DND-41 (cell line): ENCODE measurements at regions not wholly inside any gene's neighbourhood (a gene's known extent, or its start where the extent isn't known, plus 50 kb on each side); places are given as distances from the start of the nearest gene placed in this dataset.

ENCODE experiments used
- CTCF ChIP-seq: IDR thresholded peaks from 2 replicates; pipeline ENCODE4 v1.5.1; 2012; ENCODE audit warnings: borderline replicate concordance, low read length, moderate library complexity, mild to moderate bottlenecking; ENCODE audit not compliant: poor library complexity, severe bottlenecking; ENCODE audit errors: extremely low read depth
- EZH2 ChIP-seq: IDR thresholded peaks from 3 replicates; pipeline ENCODE4 v1.6.1; 2012; ENCODE audit warnings: borderline replicate concordance, low read depth, mild to moderate bottlenecking, moderate library complexity, low read length, inconsistent platforms; ENCODE audit not compliant: severe bottlenecking

DNA sequence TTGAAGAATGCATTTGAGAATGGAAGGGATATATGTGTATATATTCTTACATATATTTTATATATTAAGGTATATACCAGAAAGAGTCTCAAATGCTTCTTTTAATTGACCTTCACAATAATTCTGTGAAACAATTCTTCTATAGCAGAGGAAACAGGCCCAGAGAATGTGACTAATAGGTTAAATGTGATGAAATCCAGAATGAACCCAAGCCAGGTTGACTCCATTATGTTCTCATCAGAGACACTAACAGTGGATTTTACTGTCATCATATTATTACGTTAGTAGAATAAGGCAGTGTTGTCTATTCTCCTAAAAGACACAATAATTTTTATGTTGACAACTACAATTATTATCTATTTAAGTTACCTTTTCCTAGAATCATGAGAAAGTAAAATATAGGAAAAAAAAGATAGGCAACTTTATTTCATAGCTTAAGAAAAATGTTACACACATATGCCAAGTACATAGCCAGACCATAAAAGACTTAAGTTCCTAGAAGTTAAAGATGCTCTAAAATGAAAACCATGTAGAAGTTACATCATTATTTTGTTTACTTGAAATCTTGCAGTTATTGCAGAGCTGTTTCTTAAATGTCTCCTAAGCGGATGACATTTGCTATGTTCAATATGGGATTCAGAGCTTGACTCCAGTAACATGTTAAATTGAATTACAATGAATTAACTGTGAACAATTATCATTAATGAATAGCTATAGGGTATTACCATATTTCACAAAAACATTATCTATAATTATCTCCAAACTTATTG lies 56.2 kb upstream of the ANKRD50 start:
- TF ChIP-seq CTCF (no peak), EZH2 (no peak)
